Amniotic epithelial cell (primary cell): ENCODE measurements at regions not wholly inside any gene's neighbourhood (a gene's known extent, or its start where the extent isn't known, plus 50 kb on each side); places are given as distances from the start of the nearest gene placed in this dataset.

Source experiments
- DNase-seq: peaks from one replicate; pipeline ENCODE4 v3.0.0-alpha.2; 2010; ENCODE audit warnings: low read depth

DNA sequence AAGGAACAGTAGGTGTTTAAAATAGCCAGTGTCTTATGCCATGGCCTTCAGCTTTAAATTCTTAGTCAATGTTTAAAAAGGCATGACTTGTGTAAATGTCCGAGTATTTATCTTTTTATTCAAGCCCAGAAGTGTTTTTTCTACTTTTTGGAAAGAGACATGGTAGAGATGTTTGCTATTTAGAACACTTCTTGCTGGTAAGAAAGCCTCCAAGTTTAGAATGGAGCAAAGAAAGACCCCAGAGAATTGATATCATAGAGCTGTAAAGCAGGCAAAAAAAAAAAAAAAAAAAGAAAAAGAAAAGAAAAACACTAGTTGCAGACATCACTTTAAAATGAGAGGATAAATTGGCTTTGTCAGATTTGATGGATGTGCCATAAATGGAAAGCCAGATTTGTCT, 375.1 kb downstream of the TMEM167A start:
- DNase-seq: no peak

DNA sequence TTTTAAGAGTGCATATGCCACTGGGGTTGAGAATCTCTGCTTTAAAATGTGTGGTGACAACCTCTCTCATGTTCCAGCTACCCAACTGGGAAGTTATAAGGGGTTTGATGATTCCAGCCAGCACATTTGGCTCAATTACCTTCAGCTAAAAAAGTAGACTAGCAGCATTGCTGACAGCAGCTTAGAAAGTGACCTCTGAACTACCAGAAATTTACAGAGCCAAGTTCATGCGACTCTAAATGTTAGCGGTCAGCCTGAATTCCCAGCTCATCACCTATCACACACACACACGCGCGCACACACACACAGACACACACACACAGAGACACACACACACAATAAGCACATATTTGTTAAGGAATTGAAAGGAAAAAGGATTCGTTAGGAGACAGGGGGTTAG, 377.5 kb downstream of the TMEM167A start:
- DNase-seq: no peak

DNA sequence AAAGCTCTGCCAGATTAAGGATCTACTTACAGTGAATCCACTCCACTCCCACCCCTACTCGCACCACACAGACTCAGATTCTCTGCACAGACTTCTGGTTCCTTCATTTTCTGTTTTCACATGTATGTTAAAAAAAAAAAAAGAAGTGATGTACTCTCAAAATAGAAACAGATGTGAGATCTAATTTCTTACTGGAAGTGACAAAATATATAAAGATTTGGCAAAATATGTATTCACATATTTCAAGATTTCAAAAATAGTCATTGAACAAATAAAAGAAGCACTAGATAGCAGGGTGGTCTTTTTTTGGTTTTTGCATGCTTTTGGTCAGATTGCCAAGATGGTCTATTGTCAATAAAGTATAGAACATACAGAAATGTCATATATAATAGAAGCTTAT, 379.2 kb downstream of the TMEM167A start:
- no peak for DNase-seq

DNA sequence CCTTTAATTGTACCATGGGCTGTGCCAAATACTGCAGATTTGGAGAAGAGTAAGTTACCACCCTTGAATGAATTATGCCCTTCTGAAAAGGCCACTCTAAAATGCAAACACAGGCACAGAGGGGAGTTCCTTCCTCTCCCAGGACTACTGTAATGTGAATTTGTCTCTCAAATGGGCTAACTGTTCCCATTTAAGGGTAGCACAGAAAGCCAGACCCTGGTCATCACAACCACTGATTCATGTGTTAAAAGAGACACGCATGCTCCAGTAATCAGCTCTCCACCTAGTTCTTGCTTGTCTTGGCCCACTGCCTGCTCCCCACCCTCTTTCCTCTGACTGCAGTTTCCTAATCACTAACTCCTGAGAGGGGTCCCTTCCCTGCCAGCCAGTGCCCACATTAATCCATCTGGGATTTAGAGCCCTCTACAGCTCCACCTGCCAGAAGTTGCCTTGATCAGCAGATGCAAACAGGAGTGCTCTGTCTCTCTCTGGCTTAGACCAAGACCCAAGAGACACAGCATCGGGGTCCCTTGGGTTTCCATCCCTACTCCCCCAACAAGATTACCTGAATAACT, 382.4 kb downstream of the TMEM167A start:
- DNase-seq: no peak

DNA sequence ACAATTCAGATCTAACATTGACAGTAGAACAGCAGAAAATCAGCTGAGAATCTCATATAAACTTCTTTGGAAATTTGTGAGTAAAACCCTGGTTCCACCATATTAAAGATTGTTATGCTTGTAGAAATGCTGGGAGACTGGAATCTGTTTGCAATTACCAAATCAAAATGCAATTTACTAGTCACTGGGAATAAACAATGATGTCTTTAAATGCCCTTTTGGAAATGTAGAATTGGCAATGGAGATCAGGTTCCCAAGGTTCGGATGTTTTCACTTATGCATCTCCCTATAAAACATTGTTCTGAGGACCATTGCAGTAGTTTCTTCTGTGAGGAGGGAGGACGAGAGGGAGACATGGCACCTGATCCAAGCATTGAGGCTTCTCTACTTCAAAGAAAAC, 384.4 kb downstream of the TMEM167A start:
- DNase-seq: no peak

DNA sequence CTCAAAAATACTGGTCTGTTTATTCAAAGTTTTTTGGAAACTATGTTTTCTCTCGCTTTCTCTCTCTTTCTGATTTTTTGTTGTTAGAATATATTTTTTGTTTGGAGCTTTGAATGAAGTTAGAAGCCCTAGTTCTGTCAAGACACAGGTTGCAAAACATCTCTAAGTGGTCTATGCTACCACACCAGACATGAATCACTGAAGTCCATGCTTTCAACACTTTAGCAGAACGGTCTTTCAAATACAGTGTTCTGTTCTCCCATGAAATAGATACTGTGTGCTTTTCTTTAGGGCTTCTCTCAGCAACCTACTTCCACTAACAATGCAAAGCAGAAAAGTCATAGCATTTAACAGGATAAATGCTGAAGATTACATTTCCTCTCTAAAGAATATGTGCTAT, 392.5 kb downstream of the TMEM167A start:
- peak; percentile 20 for DNase-seq

DNA sequence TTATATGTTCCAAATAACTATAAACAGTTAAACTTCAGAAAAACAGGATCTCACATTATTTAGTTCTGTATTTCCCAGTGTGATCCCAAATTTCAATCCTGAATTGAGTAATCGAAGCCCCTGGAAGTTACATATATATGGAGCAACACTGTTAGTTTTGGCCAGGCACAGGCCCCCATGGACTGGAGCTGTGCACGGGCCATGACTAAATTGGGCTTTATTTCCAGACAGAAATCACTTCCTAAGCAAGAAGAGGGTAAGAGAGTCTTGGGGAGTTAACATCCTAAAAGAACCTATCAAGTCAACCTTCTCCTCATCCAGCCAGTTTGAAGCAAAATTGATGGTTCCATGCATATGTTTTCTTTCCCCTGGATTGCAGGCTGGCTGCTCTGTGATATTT, 393.0 kb downstream of the TMEM167A start:
- DNase-seq: no peak

DNA sequence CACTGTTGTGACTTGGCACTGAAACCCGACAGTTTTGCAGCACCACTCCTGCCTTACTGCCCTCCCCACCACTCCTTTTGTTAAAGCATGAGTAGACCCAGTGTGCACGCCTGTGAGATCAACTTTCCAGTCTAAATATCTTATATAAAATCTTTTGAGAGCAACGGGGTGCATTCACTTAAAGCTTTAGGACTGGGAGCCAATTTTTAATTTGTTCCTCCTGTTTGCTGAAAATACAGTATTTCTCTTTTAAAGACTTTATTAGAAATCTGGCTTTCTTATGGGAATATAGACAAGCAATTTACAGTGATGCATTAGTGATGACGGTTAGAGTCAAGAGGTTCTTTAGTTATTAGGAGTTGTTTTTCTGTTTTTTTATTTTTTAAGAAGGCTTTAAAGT, 397.5 kb downstream of the TMEM167A start:
- no peak for DNase-seq

DNA sequence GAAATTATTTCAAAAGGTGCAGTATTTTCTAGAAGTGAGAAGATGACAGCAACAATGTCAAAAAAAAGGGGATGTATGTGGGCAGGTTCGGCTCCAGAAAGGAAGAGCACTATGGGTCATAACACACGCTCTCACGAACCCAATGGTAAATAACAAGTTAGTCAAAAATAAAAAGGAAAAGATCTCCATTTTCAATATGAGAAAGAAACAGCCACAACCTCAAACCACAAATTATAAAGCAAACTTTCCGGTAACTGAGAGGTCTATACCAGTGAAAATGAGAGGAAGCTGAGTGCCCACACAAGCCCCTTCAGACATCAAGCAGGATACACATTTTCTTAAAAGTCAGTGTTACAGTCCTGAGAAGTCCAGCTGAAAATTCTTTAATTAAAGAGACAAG, 398.5 kb upstream of the RPS23 start:
- no peak for DNase-seq

DNA sequence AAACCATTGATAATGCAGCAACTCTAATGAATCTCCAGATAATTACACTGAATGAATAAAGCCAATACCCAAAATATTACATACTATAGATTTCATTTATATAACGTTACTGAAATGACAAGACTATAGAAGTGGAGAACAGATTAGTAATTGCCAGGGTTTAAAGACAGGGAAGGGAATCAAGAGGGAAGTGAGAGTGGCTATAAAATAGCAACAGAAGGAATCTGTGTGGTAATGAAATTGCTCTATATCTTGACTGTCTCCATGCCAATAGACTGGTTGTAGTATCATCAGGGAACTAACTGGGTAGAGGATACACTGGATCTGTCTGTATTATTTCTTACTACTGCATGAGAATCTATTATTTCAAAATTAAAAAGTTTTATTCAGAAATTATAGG, 396.5 kb upstream of the RPS23 start:
- no peak for DNase-seq

DNA sequence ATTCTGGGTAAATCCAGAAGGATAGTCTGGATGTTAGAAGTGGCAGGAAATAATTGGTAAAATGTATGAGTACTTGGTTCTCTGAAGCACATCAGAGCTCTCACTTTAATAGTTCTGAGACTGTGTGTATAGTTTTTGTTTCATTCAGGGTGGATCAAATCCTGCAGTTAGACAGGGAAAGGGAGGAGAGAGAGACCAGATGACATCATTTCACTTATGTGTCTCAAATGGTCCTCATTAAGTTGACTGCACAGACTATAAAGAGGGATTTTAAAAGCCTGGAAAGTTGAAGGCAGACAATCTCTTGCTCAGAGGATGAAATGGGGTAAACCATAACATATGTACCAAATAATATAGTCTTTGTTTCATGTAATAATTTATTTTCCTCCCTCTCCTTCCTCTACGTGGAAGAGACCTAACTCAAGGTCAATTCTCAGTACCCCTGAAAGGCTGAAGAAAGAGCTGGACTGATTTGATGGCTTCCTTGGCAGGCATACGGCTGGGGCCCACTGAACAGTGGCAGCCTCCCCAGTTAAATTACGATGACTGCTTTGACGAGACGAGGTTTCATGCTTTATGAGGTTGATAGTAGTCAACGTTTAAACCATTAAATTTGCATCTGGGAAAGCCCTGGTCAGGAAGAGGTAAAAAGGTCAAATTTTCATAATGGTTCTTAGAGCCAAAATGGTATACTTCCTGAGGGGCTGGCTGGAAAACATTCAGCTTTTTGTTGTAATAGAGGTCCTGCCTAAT, 395.1 kb upstream of the RPS23 start:
- no peak for DNase-seq

DNA sequence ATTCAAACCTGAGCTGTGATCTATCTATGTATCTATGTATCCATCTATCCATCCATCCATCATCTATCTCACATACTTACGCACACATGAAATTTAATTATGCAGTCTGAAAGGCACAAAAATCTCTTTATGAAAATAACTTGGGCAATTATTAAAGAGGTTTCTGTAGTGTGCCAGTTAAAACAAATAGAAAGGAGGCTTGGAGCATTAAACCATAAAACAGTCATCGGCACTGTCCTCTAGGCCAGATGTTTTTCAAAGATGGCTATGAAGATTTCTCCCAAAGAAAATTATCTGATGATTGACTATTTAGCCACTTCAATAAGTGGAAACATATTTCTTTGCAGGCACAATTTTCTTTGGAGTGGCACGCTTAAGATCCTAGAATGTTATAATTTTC, 392.5 kb upstream of the RPS23 start:
- DNase-seq: no peak

DNA sequence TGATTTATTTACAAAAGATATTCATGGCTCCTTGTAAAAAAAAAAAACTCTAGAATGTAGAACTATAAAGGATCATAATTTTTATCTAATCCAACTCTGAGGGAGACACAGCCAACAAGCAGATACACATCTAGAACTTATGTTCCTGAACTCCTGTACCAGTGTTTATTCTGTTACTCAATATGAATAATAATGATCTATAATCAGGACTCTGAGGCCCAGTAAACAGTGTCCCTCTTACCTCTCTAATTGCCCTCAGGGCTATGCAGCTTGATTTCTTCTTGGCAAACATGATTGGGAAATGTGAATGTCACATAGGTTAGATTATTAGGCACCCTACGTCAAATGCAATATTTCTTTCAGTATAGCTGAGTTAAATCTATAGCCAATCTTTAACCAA, 391.6 kb upstream of the RPS23 start:
- no peak for DNase-seq

DNA sequence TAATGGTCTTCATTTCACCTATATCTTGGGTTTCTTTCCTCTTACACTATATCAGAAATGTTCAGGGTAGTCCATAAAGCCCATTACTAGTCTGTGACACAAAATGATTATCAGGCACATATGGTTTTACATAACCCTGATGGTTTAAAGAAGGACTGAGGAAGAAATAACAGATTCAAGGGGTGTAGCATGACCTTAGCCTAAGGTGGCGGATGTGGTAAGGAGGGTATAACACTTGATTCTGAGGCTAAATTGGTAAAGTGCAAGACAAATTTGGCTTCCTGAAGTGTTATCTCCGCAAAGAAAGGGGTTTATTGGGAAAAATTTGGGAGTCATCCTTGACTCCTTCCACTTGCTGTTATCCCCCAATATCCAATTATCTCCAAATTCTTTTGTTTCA, 388.2 kb upstream of the RPS23 start:
- no peak for DNase-seq

DNA sequence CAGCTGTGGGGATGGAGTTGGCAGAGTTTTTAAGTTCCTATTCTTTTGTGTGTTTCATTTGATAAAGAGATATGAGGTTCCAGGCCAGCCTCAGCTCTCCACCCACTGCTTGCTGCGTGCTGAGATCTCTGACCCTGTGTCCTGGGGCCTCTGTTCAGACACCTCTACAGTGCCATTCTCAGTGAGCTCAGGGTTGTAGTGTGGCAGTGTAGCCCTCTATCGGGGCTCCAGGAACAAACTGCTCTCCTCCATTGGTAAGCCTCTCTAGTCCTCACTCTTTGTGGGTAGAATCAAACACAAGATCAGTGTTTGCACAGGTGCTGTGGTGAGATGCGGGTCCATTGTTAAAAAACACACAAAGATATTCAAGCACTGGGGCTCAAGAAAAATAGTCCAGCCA, 386.6 kb upstream of the RPS23 start:
- no peak for DNase-seq

DNA sequence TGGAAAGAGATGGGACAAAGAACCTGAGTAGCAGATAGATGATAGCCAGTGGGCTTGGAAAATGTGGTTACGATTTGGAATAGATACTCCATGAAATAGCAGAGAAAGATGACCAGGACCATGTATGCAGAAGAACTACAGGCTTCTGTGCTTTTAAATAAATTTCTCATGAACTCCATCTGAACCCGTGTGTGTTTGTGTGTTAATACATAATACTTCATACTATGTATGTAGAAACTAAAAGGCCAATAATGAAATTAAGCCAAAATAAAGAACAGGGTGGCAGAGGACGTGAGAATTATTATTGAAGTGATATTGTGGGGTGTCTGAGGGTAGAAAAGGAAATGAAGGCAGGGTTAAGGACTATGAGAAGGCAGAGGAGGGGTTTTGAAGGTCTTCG, 385.1 kb upstream of the RPS23 start:
- DNase-seq: no peak

DNA sequence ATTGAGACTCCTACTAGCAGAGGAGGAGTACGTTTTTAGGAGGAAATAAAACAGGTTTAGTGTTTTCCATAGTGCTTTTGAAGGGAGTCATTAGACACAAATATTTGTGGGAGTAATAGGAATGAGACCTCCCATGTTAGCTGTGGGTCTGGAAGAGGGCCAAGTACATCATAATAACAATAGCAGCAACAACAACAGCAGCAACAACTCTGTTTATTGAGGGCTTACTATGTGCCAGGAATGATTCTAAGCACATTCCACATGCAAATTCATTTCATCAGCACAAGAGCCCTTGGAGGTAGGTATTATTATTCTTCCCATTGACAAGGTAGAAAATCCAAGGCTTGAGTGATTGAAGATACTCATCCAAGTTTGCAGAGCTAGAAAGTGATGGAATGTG, 384.2 kb upstream of the RPS23 start:
- peak; percentile 37 for DNase-seq

DNA sequence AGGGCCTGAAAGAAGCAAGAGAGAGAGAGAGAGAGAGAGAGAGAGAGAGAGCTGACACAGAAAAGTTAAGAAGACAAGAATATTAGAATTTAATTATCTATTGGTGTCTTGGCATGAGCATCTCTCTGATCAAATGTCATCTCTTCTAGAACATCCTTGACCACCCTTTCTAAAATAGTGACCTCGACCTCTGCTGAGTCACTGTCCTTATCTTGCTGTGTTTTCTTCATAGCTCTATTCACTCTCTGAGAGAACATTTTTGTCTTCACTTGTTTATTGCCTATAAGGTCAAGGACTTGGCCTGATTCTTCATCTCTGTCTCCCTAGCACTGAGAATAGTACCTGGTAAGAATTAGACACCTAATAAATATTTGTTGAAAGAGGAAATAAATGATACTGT, 383.8 kb upstream of the RPS23 start:
- peak; percentile 9 for DNase-seq

DNA sequence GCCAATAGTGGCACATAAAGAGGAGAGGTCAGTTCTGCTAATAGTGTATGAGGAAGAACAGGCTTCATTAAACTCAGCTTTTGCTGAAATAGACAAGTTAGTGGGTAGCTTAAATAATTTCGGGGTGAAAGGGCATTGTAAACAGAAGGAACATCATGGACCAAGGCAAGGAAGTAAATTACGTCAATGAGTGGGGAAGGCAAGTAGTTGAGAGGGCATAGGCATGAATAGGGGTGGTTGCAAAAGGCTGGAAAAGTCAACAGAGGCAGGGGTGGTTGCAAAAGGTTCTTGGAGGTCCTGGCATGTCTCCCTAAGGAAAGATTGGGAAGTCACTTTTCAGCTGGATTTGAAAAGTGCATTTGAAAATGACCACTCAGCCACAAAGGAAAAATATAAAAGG, 383.3 kb upstream of the RPS23 start:
- no peak for DNase-seq

DNA sequence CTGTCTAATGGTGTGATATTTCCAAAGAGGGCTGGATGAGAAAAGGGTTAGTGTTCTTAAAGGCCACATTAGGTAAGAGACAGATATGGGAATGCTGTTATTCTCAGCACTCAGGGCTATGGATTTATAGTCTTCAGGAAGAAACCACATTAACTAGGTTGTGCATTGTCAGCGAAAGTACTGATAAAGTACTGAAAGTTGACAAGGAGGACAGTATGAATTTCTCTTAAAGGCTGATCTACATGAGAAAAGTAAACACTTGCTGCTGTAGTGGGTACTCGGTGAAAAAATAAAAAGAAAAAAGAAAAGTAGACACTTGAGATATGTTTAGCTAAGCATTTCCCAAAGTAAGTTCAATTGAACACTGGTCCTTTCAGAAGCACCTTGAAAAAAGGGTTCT, 381.0 kb upstream of the RPS23 start:
- no peak for DNase-seq

DNA sequence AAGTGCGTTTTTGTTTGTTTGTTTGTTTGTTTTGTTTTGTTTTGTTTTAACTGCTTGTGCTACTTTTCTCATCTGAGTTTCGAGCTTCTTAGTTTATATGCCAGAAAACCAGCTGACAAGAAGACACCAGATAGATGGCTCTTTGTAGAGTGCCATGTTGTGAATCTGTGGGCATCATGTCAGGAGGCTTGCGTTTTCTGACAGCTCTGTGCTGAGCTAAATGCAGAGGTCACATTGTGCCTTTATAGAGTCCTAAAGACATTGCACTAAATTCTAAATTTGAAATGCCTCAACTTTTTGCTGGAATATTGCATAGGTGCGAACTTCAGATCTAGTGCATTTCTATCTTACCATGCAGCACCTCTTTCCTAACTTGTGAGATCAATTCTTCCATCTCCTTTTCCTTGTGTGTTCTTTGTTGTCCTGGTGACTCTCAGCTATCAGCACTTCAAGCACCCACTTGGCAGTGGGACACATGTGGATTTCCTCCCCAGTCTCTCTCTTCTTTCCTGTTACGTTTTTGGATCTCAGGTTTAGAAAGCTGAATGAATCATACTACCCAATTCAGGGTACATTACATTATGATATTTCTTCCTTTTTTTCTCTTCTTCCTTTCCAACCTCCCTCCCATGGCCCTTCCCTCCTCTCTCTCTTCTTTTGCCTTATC, 379.0 kb upstream of the RPS23 start:
- no peak for DNase-seq

DNA sequence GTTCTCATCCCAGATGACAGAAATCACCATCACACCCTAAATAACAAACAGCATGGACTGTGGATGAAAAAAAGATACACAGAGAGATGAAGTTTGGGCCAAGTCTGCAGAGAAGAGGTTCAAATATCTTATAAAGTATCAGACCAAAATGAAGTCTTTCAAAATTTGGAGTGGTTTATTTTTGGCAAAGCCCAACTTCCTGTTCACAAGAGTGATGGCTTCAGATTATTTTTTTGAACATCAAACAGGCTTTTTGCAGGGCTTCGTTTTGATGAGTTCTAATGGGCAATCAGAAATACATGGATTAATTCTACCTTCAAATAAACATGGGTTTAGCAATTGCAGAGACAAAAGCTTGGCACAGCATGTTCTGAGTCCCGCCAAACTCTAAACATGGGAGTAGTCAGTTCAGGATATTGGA, 378.2 kb upstream of the RPS23 start:
- no peak for DNase-seq

DNA sequence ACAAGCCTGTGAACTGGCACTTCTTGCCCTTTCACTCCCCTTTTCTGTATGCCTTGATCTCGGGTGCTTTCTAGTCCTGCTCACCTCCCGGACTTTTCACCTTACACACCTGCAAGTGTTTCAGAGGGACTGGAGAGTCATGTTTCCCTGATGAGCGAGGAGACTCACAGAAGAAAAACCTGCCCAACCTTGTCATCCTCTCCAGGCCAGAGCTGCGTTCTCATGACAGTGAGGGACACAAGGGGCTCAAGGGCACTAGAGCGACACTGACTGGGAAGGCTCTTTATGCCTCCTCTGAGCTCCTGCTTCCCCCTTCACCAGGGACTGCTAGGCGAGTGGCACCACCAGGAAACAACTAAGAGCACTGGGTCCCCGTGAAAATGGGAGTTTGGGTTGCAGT, 376.9 kb upstream of the RPS23 start:
- no peak for DNase-seq

DNA sequence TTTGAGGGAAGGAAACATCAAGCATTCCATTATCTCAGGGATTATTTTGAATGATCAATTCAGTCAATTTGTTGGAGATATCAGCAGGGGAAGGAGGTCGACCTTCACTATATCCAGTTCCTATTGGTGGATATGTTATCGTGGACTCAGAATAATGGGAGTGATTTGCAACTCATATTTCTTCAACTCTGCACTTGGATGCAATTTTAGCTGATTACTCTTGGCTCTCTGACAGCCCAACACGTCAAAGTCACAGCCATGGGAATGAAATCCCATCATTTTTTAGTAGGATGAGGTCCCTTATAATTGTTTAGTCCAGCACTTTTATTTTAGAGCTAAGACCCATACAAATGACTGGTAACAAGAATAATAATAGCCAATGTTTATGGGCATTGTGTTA, 371.8 kb upstream of the RPS23 start:
- DNase-seq: no peak
